Hepatocyte (in vitro differentiated cells): ENCODE measurements at regions not wholly inside any gene's neighbourhood (a gene's known extent, or its start where the extent isn't known, plus 50 kb on each side); places are given as distances from the start of the nearest gene placed in this dataset.
"Not testable (repeated sequence)": the region's sequence is repeated elsewhere in the genome, so short reads cannot be mapped to it uniquely, and the experiment has no call there.

ENCODE experiments used
- DNase-seq: peaks from one replicate; pipeline ENCODE4 v3.0.0-alpha.2; 2016; ENCODE audit warnings: low spot score
- H2AFZ ChIP-seq: fragments of 200-600 bp; sonication (generic); 2 replicates; pipeline ENCODE4 v1.6.0; 2016; ENCODE audit warnings: antibody characterized with exemption, mild to moderate bottlenecking
- H3K27ac ChIP-seq: fragments of 200-600 bp; sonication (generic); 2 replicates; pipeline ENCODE4 v1.5.1; 2016; ENCODE audit warnings: mild to moderate bottlenecking
- H3K27me3 ChIP-seq: fragments of 200-600 bp; sonication (generic); 2 replicates; pipeline ENCODE4 v1.6.1; 2016
- H3K36me3 ChIP-seq: fragments of 200-600 bp; sonication (generic); replicated peaks from 2 replicates; pipeline ENCODE4 v1.5.1; 2016; ENCODE audit warnings: low read depth; ENCODE audit not compliant: insufficient read depth
- H3K4me1 ChIP-seq: fragments of 200-600 bp; sonication (generic); 2 replicates; pipeline ENCODE4 v1.5.1; 2016; ENCODE audit warnings: mild to moderate bottlenecking, moderate library complexity; ENCODE audit not compliant: insufficient read depth
- H3K4me2 ChIP-seq: fragments of 200-600 bp; sonication (generic); 2 replicates; pipeline ENCODE4 v1.6.0; 2016
- H3K4me3 ChIP-seq: fragments of 200-600 bp; sonication (generic); 2 replicates; pipeline ENCODE4 v1.5.1; 2016; ENCODE audit warnings: mild to moderate bottlenecking
- H3K79me2 ChIP-seq: fragments of 200-600 bp; sonication (generic); 2 replicates; pipeline ENCODE4 v1.6.0; 2017; ENCODE audit warnings: mild to moderate bottlenecking
- H3K9me2 ChIP-seq: fragments of 200-600 bp; sonication (generic); replicated peaks from 2 replicates; pipeline ENCODE4 v1.6.0; 2017; ENCODE audit warnings: mild to moderate bottlenecking; ENCODE audit not compliant: insufficient read depth
- H3K9me3 ChIP-seq: fragments of 200-600 bp; sonication (generic); 2 replicates; pipeline ENCODE4 v1.5.1; 2016; ENCODE audit warnings: low read depth, mild to moderate bottlenecking
- H4K20me1 ChIP-seq: fragments of 200-600 bp; sonication (generic); 2 replicates; pipeline ENCODE4 v1.6.0; 2016; ENCODE audit warnings: mild to moderate bottlenecking; ENCODE audit not compliant: insufficient read depth, poor library complexity, severe bottlenecking
- EZH2 ChIP-seq: fragments of 200-600 bp; sonication (generic); IDR thresholded peaks from 2 replicates; pipeline ENCODE4 v1.6.1; 2016; ENCODE audit warnings: antibody characterized with exemption, mild to moderate bottlenecking, borderline replicate concordance
- EZH2phosphoT487 ChIP-seq: fragments of 200-600 bp; sonication (generic); IDR thresholded peaks from one replicate; pipeline ENCODE4 v1.6.1; 2018; ENCODE audit warnings: antibody characterized with exemption, mild to moderate bottlenecking, low read depth, moderate library complexity; ENCODE audit not compliant: unreplicated experiment, severe bottlenecking
- WGBS: methylation state at CpG from one replicate; pipeline ENCODE4 v1.1.6; 2016; ENCODE audit warnings: low lambda C conversion rate; ENCODE audit errors: missing lambda C conversion rate; 5-methylcytosine and 5-hydroxymethylcytosine counted together
- TF ChIP-seq, protein P1 (sequence below): fragments of 200-600 bp; sonication (generic); IDR thresholded peaks from 2 replicates; pipeline ENCODE4 v1.5.1; 2016; ENCODE audit warnings: antibody characterized with exemption, mild to moderate bottlenecking; ENCODE audit not compliant: poor library complexity

DNA sequence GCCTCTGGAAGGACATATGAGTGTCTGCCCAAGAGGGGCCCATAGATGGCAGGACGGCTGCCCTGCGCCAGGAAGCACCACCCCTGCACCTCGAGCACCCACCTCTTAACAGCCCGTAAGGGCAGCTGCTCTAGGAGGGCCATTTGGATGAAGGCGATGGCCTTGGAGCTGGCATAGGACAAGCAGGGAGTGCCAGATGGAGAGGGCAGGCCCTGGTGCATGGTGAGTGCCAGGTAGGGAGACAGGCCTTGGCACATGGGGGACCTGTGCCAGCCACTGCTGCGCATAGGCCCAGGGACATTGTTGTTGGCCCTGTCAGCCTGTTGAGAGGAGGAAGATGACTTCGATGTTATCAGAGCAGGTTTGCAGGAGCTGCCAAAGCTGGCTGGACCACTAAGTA is 134.2 kb downstream of the SLC25A46 start:
- 91% methylated on average over 7 of the region's 7 CpGs for WGBS
- no peaks in the 10 kb centered on the region for H4K20me1 ChIP-seq
- TF ChIP-seq EZH2 (no peak), EZH2phosphoT487 (no peak)
- TF ChIP-seq, protein P1, sequence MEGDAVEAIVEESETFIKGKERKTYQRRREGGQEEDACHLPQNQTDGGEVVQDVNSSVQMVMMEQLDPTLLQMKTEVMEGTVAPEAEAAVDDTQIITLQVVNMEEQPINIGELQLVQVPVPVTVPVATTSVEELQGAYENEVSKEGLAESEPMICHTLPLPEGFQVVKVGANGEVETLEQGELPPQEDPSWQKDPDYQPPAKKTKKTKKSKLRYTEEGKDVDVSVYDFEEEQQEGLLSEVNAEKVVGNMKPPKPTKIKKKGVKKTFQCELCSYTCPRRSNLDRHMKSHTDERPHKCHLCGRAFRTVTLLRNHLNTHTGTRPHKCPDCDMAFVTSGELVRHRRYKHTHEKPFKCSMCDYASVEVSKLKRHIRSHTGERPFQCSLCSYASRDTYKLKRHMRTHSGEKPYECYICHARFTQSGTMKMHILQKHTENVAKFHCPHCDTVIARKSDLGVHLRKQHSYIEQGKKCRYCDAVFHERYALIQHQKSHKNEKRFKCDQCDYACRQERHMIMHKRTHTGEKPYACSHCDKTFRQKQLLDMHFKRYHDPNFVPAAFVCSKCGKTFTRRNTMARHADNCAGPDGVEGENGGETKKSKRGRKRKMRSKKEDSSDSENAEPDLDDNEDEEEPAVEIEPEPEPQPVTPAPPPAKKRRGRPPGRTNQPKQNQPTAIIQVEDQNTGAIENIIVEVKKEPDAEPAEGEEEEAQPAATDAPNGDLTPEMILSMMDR = no peak
- H3K27ac ChIP-seq = no peak overlapping the region
- H3K79me2 ChIP-seq = no peaks in the 10 kb centered on the region
- H2AFZ ChIP-seq = no peak overlapping the region
- H3K4me1 ChIP-seq = no peaks in the 10 kb centered on the region
- no peak overlapping the region for H3K4me2 ChIP-seq
- H3K27me3 ChIP-seq = no peaks in the 10 kb centered on the region
- H3K9me3 ChIP-seq = no peaks in the 10 kb centered on the region
- no peak for DNase-seq
- H3K9me2 ChIP-seq = no peaks in the 10 kb centered on the region
- no peak overlapping the region for H3K4me3 ChIP-seq
- H3K36me3 ChIP-seq = no peaks in the 10 kb centered on the region

DNA sequence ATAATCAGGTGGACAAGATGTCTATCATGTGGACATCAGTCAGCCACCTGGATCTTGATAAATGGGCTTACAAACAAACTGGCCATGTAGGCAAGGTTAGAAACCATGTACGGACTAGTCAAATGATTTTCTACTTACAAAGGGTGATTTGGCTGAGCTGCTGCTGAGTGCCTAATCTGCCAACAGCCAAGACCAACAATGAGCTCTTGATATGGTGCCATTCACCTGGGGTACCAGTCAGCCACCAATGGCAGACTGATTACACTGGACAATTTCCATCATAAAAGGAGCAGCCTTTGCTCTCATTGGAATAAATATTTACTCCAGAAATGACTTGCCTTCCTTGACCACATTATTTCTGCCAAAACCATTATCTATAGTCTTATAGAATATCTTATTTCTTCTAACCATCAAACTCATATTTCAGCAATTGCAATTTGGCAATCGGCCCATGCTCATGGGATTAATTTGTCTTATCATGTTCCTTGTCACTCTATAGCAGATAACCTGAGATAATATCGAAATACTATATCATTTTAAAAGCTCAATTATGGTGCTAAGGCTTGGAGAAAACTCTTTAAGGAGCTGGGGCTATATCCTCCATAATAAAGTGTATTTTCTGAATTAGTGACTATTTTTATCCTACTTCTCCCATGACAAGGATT is 135.1 kb downstream of the SLC25A46 start:
- Histone ChIP-seq H3K4me1 (no peaks in the 10 kb centered on the region), H3K27me3 (no peaks in the 10 kb centered on the region), H3K4me2 (no peak overlapping the region), H3K4me3 (no peak overlapping the region), H3K79me2 (no peaks in the 10 kb centered on the region), H3K27ac (no peak overlapping the region), H3K9me2 (no peaks in the 10 kb centered on the region), H3K9me3 (no peaks in the 10 kb centered on the region), H3K36me3 (no peaks in the 10 kb centered on the region), H2AFZ (no peak overlapping the region), H4K20me1 (no peaks in the 10 kb centered on the region)
- 37% methylated on average over 3 of the region's 3 CpGs for WGBS
- DNase-seq = no peak
- TF ChIP-seq, protein P1 = no peak
- TF ChIP-seq EZH2 = no peak
- TF ChIP-seq EZH2phosphoT487 = no peak

DNA sequence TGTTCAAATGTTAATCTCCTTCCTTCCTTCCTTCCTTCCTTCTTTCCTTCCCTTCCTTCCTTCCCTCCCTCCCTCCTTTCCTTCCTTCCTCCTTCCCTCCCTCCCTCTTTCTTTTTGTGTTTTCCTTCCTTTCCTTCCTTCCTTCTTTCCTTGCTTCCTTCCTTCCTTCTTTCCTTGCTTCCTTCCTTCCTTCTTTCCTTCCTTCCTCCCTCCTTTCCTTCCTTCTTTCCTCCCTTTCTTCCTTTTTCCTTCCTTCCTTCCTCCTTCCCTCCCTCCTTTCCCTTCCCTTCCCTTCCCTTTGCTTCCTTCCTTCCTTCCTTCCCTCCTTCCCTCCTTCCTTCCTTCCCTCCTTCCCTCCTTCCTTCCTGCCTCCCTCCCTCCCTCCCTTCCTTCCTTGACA is 136.3 kb downstream of the SLC25A46 start:
- H3K9me2 ChIP-seq, H3K27ac ChIP-seq, H3K4me1 ChIP-seq, H2AFZ ChIP-seq, H3K9me3 ChIP-seq, H4K20me1 ChIP-seq, H3K27me3 ChIP-seq, H3K79me2 ChIP-seq, H3K4me2 ChIP-seq, H3K36me3 ChIP-seq, DNase-seq, H3K4me3 ChIP-seq: not testable (repeated sequence)

DNA sequence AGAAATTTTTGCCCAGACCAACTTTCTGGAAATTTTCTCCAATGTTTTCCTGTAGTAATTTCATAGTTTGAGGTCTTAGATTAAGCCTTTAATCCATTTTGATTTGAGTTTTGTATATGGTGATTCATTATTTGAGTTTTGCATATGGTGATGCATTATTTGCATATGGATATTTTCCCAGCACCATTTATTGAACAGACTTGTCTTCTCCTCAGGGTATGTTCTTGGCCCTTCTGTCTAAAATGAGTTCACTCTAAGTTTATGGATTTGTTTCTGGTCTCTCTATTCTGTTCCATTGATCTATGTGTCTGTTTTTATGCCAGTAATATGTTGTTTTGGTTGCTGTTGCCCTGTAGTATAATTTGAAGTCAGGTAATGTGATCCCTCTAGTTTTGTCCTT is 139.3 kb downstream of the SLC25A46 start:
- no peak overlapping the region for H2AFZ ChIP-seq
- H3K9me2 ChIP-seq = no peaks in the 10 kb centered on the region
- DNase-seq = no peak
- no peaks in the 10 kb centered on the region for H4K20me1 ChIP-seq
- no peaks in the 10 kb centered on the region for H3K79me2 ChIP-seq
- H3K4me2 ChIP-seq = no peak overlapping the region
- H3K36me3 ChIP-seq = no peaks in the 10 kb centered on the region
- H3K4me1 ChIP-seq = peaks cover 7% of the 10 kb centered on the region
- no peak overlapping the region for H3K27ac ChIP-seq
- H3K4me3 ChIP-seq = no peak overlapping the region
- no peaks in the 10 kb centered on the region for H3K9me3 ChIP-seq
- H3K27me3 ChIP-seq = no peaks in the 10 kb centered on the region
- TF ChIP-seq, protein P1 = no peak
- TF ChIP-seq EZH2 (no peak), EZH2phosphoT487 (no peak)
